Stomach (tissue), 4 donors: ENCODE measurements at regions not wholly inside any gene's neighbourhood (a gene's known extent, or its start where the extent isn't known, plus 50 kb on each side); places are given as distances from the start of the nearest gene placed in this dataset.

Experiments
- CTCF ChIP-seq, 7 experiments: fragments of 450-650 bp in 4 of 7; fragments of 200-600 bp in 3 of 7; sonication (generic) in 3 of 7; IDR thresholded peaks; one replicate each; pipeline ENCODE4 v1.5.1; 2016 to 2019; ENCODE audit warnings: antibody characterized with exemption in 7 of 7, control low read depth in 2 of 7, mild to moderate bottlenecking in 1 of 7
- EP300 ChIP-seq: sonication (generic); formaldehyde crosslinking; IDR thresholded peaks from one replicate; pipeline ENCODE4 v1.6.1; 2017; ENCODE audit warnings: antibody characterized with exemption
- POLR2A ChIP-seq, 4 donors: fragments of 450-650 bp; IDR thresholded peaks; one replicate each; pipeline ENCODE4 v1.6.1; 2016; ENCODE audit warnings: antibody characterized with exemption in 4 of 4, control low read depth in 2 of 4, mild to moderate bottlenecking in 1 of 4, moderate library complexity in 1 of 4
- POLR2AphosphoS5 ChIP-seq, 3 donors: sonication (generic); formaldehyde crosslinking; IDR thresholded peaks; one replicate each; pipeline ENCODE4 v1.6.1; 2016; ENCODE audit warnings: antibody characterized with exemption in 3 of 3

DNA sequence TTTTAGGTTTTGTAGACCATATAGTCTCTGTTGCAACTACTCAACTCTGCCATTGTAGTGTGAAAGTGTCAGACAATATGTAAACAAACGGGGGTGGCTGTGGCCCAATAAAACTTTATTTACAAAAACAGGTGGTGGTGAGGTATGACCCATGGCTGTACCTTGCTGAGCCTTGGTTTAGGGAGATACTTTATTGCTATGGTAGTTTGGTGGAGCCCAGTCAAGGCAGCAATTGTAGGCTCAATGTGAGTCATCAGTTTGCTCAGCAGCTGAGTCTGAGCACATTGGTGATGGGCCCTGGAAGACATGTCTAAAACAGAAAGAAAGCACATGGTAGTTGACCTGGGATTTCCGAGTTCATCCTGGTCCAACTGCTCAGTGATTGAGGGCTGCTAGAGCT is 242.5 kb downstream of the REEP3 start:
- TF ChIP-seq CTCF (IDR thresholded peaks at IDR 0.05) (no peak), EP300 (no peak), POLR2A (IDR thresholded peaks at IDR 0.05) (no peak), POLR2AphosphoS5 (IDR thresholded peaks at IDR 0.05) (no peak)
